ENCODE measurements at regions not wholly inside any gene's neighbourhood (a gene's known extent, or its start where the extent isn't known, plus 50 kb on each side); places are given as distances from the start of the nearest gene placed in this dataset.
"Not testable (repeated sequence)": the region's sequence is repeated elsewhere in the genome, so short reads cannot be mapped to it uniquely, and the experiment has no call there.

- H3K36me3 ChIP-seq (replicated peaks; ENCODE audit: insufficient read depth, low read depth), result no peaks in the 10 kb centered on the region
- no peak overlapping the region for H3K27ac ChIP-seq
- H2AFZ ChIP-seq, result no peak overlapping the region
- WGBS (ENCODE audit: low lambda C conversion rate, missing lambda C conversion rate), result 50% methylated on average over 3 of the region's 3 CpGs
- H3K4me3 ChIP-seq, result no peak overlapping the region
- no peaks in the 10 kb centered on the region for H3K9me2 ChIP-seq (replicated peaks; ENCODE audit: insufficient read depth)
- H3K79me2 ChIP-seq, result no peaks in the 10 kb centered on the region
- H4K20me1 ChIP-seq (ENCODE audit: insufficient read depth, poor library complexity, severe bottlenecking), result no peaks in the 10 kb centered on the region
- no peak for DNase-seq (ENCODE audit: low spot score)
- no peaks in the 10 kb centered on the region for H3K4me1 ChIP-seq (ENCODE audit: insufficient read depth)
- TF ChIP-seq EZH2phosphoT487 (IDR thresholded peaks at IDR 0.05; ENCODE audit: low read depth, severe bottlenecking, unreplicated experiment), result no peak
- TF ChIP-seq, protein P1, sequence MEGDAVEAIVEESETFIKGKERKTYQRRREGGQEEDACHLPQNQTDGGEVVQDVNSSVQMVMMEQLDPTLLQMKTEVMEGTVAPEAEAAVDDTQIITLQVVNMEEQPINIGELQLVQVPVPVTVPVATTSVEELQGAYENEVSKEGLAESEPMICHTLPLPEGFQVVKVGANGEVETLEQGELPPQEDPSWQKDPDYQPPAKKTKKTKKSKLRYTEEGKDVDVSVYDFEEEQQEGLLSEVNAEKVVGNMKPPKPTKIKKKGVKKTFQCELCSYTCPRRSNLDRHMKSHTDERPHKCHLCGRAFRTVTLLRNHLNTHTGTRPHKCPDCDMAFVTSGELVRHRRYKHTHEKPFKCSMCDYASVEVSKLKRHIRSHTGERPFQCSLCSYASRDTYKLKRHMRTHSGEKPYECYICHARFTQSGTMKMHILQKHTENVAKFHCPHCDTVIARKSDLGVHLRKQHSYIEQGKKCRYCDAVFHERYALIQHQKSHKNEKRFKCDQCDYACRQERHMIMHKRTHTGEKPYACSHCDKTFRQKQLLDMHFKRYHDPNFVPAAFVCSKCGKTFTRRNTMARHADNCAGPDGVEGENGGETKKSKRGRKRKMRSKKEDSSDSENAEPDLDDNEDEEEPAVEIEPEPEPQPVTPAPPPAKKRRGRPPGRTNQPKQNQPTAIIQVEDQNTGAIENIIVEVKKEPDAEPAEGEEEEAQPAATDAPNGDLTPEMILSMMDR (IDR thresholded peaks at IDR 0.05; ENCODE audit: poor library complexity), result no peak
- no peak for TF ChIP-seq EZH2 (IDR thresholded peaks at IDR 0.05; ENCODE audit: borderline replicate concordance)
- H3K27me3 ChIP-seq, result no peaks in the 10 kb centered on the region
- no peaks in the 10 kb centered on the region for H3K9me3 ChIP-seq (ENCODE audit: low read depth)
- no peak overlapping the region for H3K4me2 ChIP-seq
Measured at GRCh38 chr13:37173214-37173613, 67.8 kb upstream of the CSNK1A1L start.

DNA sequence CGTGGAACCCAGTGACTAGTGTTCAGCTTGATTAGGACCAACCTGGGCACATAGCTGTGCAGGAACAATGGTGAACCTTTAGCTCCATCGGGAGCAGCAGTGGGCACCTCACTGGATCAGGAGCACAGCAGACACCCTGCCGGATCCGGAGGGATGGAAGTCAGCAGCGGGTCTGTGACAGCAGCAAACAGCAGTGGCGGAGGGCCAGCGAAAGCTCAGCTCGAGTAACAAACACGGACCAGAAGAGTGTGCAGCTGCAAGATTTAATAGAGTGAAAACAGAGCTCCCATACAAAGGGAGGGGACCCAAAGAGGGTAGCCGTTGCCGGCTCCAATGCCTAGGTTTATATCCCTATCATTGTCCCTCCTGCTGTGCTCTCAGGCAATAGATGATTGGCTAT lies 66.8 kb upstream of the CSNK1A1L start:
- 62% methylated on average over 11 of the region's 11 CpGs for WGBS (ENCODE audit: low lambda C conversion rate, missing lambda C conversion rate)
- H3K4me1 ChIP-seq (ENCODE audit: insufficient read depth); H4K20me1 ChIP-seq (ENCODE audit: insufficient read depth, poor library complexity, severe bottlenecking); H3K4me3 ChIP-seq; H3K27me3 ChIP-seq; H3K9me2 ChIP-seq (replicated peaks; ENCODE audit: insufficient read depth); H3K9me3 ChIP-seq (ENCODE audit: low read depth); H3K4me2 ChIP-seq; H3K36me3 ChIP-seq (replicated peaks; ENCODE audit: insufficient read depth, low read depth); H2AFZ ChIP-seq; H3K79me2 ChIP-seq; H3K27ac ChIP-seq: not testable (repeated sequence)
- DNase-seq (ENCODE audit: low spot score), result peak; percentile 7

- Histone ChIP-seq H2AFZ (no peak overlapping the region), H3K9me3 (ENCODE audit: low read depth) (no peaks in the 10 kb centered on the region), H3K27me3 (no peaks in the 10 kb centered on the region), H3K79me2 (no peaks in the 10 kb centered on the region), H3K4me2 (no peak overlapping the region), H3K4me1 (ENCODE audit: insufficient read depth) (no peaks in the 10 kb centered on the region), H3K36me3 (replicated peaks; ENCODE audit: insufficient read depth, low read depth) (no peaks in the 10 kb centered on the region), H3K4me3 (no peak overlapping the region), H3K27ac (no peak overlapping the region), H3K9me2 (replicated peaks; ENCODE audit: insufficient read depth) (no peaks in the 10 kb centered on the region), H4K20me1 (ENCODE audit: insufficient read depth, poor library complexity, severe bottlenecking) (no peaks in the 10 kb centered on the region)
- DNase-seq (ENCODE audit: low spot score), result no peak
- no peak for TF ChIP-seq EZH2phosphoT487 (IDR thresholded peaks at IDR 0.05; ENCODE audit: low read depth, severe bottlenecking, unreplicated experiment)
- TF ChIP-seq, protein P1 (IDR thresholded peaks at IDR 0.05; ENCODE audit: poor library complexity), result no peak
- TF ChIP-seq EZH2 (IDR thresholded peaks at IDR 0.05; ENCODE audit: borderline replicate concordance), result no peak
Measured at GRCh38 chr13:37168926-37169325, 63.5 kb upstream of the CSNK1A1L start.

DNA sequence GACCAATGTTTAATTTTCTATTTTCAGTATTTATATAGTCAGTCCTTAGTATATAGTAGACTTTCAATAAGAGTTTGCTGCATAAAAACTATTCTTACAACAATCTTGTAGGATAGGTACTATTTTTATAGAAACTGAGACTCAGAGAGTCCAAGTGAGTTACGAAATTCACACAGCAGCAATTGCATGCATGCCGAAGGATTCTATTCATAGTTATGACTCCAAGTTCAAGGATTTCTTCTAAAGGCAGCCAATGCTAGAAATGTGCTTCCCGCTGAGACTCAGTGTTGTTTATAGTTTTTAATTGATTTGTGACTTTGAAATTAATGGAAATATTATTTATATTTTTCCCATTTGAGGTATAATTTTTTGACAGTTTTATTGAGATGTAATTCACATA lies 62.7 kb upstream of the CSNK1A1L start:
- H3K4me2 ChIP-seq, result no peak overlapping the region
- no peaks in the 10 kb centered on the region for H3K9me2 ChIP-seq (replicated peaks; ENCODE audit: insufficient read depth)
- 63% methylated on average over 3 of the region's 3 CpGs for WGBS (ENCODE audit: low lambda C conversion rate, missing lambda C conversion rate)
- H3K4me1 ChIP-seq (ENCODE audit: insufficient read depth), result no peaks in the 10 kb centered on the region
- H4K20me1 ChIP-seq (ENCODE audit: insufficient read depth, poor library complexity, severe bottlenecking), result no peaks in the 10 kb centered on the region
- H3K9me3 ChIP-seq (ENCODE audit: low read depth), result no peaks in the 10 kb centered on the region
- no peaks in the 10 kb centered on the region for H3K27me3 ChIP-seq
- TF ChIP-seq EZH2phosphoT487 (IDR thresholded peaks at IDR 0.05; ENCODE audit: low read depth, severe bottlenecking, unreplicated experiment) (no peak), EZH2 (IDR thresholded peaks at IDR 0.05; ENCODE audit: borderline replicate concordance) (no peak)
- TF ChIP-seq, protein P1 (IDR thresholded peaks at IDR 0.05; ENCODE audit: poor library complexity), result no peak
- no peak overlapping the region for H3K4me3 ChIP-seq
- no peak overlapping the region for H2AFZ ChIP-seq
- no peak for DNase-seq (ENCODE audit: low spot score)
- H3K79me2 ChIP-seq, result no peaks in the 10 kb centered on the region
- no peak overlapping the region for H3K27ac ChIP-seq
- no peaks in the 10 kb centered on the region for H3K36me3 ChIP-seq (replicated peaks; ENCODE audit: insufficient read depth, low read depth)

Data from hepatocyte (in vitro differentiated cells).